ENCODE measurements at regions not wholly inside any gene's neighbourhood (a gene's known extent, or its start where the extent isn't known, plus 50 kb on each side); places are given as distances from the start of the nearest gene placed in this dataset.
"Not testable (repeated sequence)": the region's sequence is repeated elsewhere in the genome, so short reads cannot be mapped to it uniquely, and the experiment has no call there.

DNA sequence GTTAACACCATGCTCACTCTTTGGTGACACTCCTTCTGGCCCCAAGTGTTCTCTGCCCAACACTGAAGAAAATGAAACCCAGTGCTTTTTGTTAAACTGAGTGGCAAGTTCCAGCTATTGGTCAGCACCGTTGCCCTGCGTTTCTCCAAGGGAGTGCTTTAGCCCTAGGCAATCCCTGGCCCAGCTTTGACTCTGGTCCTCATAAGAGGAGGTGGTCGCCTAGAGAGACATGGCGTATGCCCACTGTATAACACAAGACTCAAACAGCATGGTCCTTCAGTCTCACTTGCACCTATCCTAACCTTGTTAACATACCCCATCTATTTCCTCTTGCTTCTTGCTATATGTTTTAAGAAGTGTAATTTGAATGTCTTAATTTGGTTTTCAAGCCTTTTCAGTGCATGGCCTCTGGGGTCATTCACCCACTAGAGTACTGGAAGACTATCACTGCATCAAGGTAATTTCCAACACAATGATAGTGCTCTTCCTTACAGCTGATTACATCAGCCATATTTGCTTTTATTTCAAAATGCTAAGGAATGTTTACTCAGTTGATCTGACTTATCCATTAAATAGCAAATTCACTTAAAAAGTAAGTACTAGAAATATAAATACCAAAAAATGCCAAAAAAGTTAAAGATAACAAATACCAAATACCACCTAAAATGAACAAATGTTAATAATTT, 190.5 kb upstream of the SOX21 start:
- DNase-seq: no peak

DNA sequence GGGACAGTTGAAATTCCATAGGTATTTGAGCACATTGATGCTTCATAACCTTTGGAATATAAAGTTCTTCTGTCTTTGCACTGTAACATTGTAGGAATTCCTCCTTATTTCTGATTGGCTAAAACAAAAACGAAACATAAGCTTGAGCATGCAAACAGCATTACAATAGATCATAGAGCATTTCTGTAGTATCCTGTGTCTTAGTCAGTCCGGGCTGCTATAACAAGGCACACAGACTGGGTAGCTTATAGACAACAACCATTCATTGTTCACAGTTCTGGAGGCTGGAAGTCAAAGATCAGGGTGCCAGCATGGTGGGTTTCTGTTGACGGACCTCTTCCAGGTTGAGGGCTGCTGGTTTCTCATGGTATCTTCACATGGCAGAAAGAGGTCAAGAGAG, 188.7 kb upstream of the SOX21 start:
- no peak for DNase-seq

DNA sequence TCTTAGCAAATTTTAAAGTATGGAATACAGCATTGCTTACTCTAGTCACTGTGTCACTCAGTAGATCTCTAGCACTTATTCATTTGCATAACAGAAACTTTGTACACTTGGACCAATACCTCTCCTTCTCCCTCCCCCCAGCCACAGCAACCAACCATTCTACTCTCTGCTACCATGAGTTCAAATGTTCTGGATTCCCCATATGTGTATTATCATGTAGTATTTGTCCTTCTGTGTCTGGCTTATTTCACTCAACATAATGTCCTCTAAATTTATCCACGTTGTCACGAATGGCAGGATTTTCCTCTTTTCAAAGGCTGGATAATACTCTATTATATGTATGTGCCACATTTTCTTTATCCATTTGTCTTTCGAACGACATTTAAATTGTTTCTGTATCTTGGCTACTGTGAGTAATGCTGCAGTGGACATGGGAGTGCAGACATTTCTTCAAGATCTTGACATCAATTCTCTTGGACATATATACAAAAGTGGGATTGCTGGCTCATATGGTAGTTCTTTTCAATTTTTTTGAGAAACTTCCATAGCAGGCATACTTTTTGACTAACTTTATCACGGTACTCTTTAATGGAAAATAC, 184.5 kb upstream of the SOX21 start:
- no peak for DNase-seq

DNA sequence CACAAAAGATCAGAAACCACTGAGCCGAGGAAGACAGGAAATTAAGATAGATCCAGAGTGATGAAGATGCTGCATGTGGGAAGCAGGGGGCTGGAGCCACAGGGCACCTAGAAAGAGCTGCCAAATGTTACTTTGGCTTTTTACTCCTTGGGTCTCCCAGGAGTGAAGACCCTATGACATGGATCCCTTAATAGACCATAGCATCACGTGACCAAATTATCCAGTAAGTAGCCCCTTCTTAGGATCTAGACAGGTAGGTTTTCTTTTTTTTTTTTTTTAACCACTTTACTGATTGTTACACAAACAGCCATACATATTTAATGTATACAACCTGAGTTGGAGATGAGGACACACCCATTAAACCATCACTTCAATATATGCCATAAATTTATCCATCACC, 183.9 kb upstream of the SOX21 start:
- no peak for DNase-seq

DNA sequence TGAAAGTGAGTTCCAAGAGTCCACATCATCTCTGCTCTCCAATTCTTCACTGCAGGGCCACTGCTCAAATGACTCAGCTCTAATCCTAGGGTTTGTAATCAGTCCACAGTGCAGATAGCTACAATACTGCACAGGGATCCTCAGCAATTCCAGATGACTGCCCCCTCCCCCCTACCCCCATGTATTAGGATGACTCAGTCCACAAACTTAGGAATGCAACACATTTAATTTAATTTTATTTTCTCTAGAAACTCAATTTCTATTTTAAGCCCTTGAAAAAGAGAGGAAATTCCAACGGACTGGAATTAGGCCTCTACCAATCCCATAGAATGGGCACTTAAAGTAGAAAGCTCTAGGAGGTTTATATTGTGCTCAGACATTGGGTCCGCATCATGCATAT, 173.8 kb upstream of the SOX21 start:
- DNase-seq: no peak

DNA sequence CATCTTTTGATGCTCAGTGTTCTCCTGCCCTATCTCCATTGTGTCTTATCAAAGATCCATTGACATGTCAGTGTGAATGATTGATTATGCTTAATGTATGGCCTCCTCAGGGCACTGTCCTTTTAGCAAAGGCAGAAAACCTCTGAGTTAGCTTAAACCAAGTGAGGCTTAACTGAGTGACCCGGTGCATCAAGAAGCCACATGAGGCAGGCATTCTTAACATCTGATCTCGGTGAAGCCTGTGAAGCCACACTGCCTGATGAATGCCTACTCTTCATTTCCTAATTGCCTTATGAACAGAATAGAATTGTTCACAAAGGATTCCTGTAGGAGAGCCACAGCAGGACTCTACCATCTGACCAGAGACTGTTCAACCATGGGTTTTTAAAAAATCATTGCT, 168.1 kb upstream of the SOX21 start:
- no peak for DNase-seq

DNA sequence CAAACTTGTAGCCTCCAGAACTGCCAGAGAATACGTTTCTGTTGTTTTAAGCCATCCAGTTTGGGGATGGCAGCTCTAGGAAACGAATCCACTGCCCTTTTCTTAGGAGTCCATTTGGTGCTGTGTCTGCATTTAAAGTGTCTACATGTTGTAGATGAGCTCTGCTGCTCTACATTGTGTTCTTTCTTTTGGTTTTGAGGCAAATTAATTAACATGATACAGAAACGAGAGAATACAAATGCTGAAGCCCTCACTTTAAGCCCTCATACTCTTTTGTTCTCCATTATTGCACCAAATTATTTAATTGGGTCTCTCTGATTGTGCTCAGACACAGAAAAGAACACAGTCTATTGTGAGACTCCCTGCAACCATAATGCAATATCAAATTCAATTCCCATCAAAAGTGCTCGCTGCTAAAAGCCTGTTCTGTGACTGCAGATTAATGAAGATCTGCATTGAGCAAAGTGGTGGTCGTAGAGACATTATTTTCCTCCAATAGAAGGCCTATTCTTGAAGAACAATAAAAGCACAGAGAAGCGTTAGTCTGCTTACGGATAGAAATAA, 166.3 kb upstream of the SOX21 start:
- DNase-seq: no peak

DNA sequence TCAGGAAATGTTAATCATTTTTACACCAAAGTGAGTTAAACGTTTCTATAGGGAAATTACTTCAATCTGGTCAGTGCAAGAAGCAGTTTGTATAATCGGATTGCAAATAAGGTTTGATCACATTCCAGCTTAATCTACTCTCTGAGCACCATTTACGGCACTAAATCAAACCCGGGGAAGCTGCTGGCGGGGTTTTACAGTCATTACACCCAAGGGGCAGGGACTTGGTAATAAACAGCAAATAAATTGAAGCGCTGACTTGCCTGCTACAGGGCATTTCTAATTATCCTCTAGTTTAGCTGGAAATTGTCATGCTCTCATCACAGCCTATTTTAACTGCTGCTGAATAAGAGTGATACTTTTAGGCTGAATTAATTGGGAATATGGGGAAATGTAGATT, 152.1 kb upstream of the SOX21 start:
- no peak for DNase-seq

DNA sequence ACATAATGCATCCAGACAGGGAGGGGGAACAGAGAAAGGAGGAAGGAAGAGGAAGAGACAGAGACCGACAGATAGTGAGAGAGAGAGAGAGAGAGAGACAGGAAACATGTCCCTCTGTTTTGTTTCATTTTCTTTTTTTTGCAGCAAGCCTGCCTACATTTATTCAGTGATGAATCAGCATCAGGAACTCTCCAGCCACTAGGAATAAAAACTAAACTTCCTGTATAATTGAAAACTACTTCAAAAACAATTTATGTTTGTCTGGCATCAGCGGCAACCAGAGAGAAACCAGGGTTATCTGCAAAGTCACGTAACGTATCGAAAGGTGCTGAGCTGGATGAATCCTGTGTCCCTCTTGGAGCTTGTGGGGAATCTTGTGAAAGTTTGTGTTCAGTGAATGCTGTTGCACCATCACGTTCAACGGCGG, 148.6 kb upstream of the SOX21 start:
- no peak for DNase-seq

DNA sequence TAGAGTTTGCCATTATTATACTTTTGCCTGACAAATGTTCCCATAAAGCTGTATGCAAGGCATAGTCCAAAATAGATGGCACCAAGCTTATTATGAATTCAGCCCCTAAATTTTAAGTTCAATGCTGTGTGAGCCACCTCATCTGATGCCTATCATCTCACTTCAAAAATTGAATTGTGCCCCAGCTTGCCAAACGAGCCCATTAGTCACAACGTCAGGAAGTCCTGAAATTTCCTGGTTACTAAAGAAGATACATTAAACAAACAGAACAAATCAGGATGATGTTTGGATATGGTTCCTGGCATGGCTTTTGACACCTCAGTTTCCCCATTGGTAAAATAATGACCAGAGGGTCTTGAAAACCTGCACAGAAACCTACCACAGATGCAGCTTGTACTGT, 147.5 kb upstream of the SOX21 start:
- no peak for DNase-seq

DNA sequence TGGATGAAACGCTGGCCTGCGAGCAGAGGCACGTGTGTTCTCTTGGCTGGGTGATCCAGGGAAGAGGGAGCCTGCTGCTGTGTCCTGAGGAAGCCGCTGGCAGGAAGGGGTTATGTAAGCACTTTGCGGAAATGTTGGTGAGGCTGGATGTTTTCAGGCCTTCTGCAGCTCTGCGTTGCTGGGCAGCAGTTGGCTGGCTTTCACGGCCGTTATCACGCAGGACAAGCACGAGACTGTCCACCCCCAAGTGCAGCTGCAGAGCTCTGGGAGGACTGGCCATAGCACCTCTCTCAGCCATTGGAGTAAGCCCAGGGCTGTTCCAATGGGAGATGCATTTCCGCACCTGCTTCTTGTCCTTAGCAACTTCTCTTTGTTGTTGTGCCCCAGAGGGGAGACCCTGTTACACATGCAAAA, 146.9 kb upstream of the SOX21 start:
- DNase-seq: no peak

DNA sequence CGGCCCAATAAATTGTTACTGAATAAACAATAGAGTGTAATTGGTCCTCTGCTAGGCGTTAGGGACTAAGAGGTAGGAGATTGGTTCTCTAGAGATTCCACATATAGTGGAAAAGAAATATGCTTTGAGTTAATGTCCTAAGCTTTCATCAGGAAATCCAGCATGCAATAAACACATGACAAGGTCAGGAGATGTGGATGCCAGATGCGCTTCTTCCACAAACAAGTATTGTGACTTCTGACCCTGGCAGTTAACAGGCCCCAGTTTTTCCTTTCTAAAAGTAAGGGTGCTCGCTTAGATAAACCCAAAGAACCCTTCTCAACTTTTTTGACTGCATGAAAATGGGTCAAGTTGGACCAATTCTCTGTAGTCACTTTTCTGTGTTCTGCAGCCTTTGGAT, 146.5 kb upstream of the SOX21 start:
- DNase-seq: no peak

DNA sequence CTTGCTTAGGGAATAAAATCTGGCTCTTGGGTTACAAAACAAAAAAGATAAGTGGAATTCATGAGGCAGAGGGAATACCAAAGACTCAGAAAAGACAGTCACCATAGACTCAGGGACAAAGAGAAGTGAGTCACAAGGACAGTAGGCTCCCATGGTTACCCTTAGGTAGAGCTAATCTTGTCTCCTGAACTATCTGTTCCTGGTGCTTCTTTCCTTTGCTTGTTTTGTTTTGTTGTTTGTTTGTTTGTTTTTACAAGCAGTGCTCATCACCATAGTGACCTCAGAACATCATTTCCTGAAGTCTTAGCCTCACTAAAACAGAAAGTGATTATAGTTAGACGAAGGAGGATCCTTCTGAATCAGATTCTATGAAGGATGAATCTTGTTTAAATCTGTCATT, 142.3 kb upstream of the SOX21 start:
- no peak for DNase-seq

DNA sequence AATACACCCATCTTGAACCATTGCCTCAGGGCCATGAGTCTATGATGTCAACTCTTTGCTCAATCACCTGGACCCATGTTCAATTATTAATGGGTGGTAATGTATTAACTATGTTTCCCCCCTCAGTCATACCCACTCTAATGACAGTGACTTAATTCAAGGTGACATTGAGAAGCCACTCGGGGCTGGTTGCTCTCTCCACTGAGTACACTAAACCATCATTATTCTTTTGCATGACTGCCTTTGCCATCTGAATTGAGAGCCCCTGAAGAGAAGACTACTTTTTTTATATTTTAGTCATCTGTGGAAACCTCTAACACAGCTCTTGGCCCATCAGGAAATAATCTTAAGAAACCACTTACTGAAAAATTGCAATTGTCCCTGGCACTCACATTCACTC, 139.2 kb upstream of the SOX21 start:
- no peak for DNase-seq

DNA sequence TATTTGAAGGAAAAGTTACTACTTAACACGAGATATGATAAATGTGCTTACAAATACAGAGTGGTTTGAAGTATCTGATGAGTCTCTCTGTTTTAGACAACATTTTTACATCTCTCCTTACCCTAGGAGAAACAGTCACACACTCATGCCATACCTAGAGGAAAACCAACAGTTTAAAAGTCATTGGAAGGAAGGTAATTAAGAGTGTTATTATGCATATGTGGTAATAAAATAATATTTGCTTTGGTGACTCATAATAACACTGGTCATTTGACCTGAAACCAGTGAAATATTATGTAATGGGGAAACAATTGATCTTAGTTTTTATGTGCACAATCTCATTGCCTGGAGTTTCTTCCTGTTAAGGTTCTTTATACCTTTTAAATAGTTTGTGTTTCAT, 136.9 kb upstream of the SOX21 start:
- no peak for DNase-seq

DNA sequence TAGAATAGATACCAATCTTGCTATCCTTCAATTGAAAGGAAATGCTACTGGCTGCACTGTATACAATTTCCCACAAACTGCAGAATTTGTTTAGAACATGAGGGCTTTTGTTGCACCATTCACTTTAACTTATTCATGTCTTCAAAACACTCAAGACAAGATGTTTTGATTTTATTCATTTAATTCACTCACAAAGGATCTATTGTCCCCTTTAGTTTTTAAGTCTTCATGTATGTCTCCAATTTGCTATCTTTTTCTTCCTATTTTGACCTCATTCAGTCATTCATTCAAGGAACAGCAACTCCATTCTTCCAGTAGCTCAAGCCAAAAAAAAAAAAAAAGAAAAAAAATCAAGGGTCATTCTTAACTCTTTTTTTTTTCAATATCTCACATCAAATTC, 130.6 kb upstream of the SOX21 start:
- no peak for DNase-seq

DNA sequence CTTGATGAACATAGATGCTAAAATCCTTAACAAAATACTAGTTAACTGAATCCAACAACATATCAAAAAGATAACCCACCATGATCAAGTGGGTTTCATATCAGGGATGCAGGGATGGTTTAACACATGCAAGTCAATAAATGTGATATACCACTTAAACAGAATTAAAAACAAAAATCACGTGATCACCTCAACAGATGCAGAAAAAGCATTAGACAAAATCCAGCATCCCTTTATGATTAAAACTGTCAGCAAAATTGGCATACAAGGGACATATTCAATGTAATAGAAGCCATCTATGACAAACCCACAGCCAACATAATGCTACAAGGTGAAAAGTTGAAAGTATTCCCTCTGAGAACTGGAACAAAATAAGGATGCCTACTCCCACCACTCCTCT, 124.7 kb upstream of the SOX21 start:
- not testable (repeated sequence) for DNase-seq

DNA sequence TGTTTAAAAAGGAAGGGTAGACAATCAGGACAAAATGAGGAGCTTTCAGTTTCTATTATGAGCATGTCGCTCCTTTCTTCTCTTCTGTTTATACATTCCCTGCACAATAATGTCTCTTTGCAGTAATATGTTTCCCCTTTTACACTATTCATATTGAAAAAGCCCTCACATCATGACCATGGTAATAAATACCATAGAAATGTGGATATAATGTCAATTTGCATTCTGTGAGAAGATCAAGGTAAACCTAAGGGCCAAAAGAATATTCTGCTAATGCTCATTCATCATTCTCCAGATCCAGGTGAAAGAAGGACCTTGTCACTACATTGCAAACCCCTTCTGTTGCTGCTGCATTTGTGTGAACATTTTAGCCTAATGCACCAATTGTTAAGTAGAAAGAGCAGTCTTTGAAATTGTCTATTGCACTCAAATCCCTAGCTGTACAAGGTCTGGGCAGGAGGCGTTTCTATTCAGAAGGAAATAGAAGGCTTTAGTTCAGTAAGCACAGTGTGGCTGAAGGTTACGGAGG, 117.6 kb upstream of the SOX21 start:
- DNase-seq: no peak

DNA sequence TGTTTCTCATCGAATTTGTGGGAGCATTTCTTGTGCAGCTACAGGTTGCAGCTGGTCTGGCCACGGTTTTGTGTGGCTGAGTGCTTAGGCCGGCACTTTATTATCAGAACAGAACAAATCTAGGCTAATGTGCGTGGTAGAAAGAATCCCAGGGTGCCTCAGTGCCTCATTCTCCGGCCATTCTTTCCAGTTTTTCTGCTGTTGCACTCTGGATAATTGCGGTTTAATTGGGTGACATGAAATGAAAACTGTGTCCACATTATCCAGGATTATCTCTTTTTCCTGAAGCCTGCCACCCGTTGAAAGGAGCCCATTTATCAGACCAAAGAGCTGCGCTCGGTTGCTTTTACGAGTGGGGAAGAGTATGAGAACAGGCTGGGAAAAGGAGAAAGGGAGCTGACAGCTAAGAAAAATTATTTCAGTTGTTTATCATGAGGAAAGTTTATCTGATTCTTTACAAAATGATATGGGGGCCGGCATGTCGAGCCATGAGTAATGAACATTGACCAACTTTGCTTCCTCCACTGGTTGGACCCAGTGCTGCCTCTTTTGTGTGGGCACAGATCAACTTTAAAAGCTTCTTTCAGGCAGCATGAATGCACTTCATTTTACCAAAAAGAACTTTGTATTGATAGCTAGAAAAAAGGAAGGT, 117.0 kb upstream of the SOX21 start:
- no peak for DNase-seq

DNA sequence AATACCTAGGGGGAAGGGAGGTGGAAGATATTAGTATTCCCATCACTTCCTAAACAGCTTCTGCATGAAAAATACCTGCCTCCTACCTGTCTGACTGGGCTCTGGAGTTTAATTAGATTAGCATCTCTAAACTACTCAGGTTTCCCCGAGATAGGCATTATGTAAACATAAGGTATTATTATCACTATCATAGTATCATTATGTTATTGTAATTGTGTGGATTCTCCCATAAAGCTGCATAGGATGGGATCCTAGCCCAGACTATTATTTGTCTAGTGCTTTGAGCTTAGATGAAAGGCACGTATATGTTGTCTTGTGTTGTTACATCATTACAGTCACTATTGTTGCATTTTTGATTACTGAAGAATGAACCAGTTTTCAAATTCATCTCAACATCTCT, 115.2 kb upstream of the SOX21 start:
- no peak for DNase-seq

DNA sequence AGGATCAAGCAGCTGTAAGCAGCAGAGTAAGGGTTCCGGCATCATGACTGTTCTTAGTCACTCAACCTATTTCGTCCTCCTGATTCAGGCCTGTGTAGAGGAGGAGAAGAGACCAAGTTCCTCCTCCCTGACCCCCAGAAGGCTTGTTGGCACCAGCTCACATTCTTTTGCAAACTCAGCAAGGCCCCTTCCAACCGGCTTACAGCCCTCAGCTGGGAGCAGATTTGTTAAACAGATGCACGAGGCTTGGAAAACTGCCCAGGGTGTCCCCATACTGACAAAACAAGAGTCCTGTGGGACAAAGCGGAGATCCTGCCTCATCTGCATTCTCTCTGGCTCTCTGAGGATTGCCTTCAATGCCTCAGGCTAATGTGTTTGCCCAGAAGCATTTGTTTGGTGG, 113.2 kb upstream of the SOX21 start:
- no peak for DNase-seq

DNA sequence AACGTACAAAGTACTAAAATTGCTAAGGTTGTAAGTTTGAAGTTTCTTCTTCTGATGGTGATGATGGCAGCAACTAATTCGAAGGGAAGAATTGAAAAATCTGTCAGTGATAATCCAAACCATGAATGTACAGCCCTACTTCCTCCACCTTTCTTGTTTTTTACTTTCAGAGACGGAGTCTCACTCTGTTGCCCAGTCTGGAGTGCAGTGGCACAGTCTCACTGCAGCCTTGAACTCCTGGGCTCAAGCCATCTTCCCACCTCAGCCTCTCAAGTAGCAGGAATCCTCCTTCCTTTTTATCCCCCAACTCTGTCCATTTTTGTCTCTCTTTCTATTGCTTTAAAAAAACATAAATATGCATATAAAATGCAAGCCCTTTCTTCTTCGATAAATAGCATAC, 112.3 kb upstream of the SOX21 start:
- no peak for DNase-seq

DNA sequence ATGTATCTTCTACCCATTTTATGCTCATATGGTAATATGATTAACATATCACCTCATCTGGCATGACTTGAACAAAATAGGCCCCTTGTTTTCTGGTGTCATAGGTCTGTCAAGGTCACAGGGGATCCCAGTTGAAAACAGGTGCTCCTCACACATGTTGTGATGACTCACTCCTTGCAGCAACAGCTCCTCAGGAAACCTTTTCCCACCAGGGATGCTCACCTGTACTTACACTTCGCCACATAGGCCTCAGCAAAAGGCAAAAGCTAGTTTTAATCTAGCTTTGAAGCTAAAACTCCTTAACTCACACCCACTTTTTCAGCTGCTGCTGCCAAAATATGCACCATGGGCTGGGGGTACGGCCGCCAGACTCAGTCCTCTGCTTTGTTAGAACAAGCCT, 110.0 kb upstream of the SOX21 start:
- DNase-seq: no peak

DNA sequence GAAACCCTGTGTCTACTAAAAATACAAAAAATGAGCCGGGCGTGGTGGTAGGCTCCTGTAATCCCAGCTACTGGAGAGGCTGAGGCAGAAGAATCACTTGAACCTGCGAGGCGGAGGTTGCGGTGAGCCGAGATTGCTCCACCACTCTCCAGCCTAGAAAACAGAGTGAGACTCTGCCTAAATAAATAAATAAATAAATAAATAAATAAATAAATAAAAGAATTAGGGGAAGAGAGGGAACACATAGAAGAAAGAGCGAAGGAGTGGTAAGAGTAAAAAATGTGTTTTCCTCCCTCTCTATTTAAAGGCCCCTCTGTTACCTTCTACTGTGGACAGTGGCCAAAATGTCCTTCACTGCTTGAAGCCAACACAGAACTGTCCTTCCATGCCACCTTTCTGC, 103.9 kb upstream of the SOX21 start:
- DNase-seq: no peak

All from GOT3 (cell line).